GM18870 (cell line): ENCODE measurements at regions not wholly inside any gene's neighbourhood (a gene's known extent, or its start where the extent isn't known, plus 50 kb on each side); places are given as distances from the start of the nearest gene placed in this dataset.
"Not testable (repeated sequence)": the region's sequence is repeated elsewhere in the genome, so short reads cannot be mapped to it uniquely, and the experiment has no call there.

Experiments used
- ATAC-seq: cut with Tn5 transposase; IDR thresholded peaks from one replicate; pipeline ENCODE4 v1.9.1; 2021; ENCODE audit warnings: moderate library complexity; ENCODE audit not compliant: unreplicated experiment

DNA sequence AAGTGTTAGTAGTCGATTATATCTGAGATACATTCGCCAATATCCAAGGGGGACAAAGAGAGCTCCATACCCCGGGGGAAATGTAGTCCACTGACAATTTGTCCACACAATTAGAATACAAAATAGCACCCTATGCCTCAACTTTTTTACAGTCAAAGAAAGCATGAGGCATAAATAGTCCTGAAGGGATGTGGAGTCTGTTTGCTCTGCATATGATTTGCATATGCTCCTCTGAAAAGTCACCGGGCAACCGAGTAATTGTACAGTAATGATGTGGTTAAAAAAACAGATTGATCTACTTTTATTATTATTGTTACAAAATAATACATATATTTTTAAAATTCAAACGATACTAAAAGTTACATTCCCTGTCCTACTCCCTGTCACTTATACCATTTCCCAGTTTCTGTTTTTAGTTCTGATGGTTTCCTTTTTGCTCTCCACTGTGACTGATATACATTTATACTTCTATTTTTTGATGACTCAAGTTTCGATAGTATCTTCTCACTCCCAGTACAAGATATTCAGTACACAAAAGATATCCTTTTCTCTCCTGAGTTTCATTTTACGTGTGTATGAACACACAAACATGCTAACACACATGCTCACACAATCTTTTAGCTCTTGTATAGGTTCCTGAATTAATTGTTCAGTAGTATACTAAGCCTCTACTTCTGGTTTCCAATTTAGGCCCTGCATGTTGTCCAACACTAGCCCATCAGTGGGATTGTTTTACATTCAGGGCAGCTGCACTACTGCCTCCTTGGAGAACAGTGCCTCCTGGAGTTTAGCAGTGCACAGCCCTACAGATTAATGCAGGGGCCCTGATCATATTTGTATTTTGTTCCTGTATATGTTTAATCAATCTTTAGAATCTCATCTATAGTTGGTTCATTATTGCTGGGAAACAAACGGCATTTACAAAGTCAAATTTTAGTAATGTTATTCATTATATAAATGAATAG lies 130.9 kb downstream of the TES start:
- ATAC-seq = no peak

DNA sequence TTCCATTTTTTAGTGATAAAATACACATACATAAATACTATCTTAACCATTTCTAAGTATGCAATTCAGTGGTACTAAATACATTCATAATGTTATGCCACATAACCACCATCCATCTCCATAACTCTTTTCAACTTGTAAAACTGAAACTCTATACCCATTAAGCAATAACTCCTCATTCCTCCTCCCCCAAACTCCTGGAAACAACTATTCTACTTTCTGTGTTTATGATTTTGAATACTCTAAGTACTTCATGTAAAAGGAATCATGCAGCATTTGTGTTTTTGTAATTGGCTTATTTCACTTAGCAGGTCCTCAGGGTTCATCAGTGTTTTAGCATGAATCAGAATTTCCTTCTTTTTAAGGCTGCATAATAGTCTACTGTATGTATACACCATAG lies 131.8 kb downstream of the TES start:
- ATAC-seq = no peak

DNA sequence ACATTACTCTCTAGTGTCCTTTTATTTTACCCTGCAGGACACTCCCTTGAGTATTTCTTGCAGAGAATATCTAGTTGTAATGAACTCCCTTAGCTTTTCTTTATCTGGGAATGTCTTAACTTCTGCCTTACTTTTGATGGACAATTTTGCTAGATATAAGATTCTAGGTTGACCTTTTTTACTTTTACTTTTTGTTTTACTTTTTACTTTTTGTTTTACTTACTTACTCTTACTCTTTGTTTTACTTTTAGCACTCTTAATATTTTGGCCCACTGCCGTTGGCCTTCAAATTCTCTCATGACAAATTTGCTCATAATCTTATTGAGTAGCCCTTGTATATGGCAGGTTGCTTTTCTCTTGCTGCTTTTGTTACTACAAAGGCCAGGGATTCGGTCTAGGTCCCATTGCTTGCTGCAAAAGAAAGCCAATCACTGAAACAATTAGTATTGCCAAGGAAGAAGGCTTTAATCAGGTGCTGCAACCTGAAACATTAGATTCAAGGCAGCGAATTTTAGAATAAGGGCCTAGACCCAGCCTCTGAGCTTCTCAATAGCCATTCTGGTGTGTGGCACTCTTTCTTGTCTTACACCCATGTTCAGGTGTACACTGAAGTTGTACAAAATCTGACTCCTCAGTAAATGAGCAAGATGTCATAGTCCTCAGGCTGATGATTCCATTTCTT lies 137.0 kb downstream of the TES start:
- ATAC-seq = no peak

DNA sequence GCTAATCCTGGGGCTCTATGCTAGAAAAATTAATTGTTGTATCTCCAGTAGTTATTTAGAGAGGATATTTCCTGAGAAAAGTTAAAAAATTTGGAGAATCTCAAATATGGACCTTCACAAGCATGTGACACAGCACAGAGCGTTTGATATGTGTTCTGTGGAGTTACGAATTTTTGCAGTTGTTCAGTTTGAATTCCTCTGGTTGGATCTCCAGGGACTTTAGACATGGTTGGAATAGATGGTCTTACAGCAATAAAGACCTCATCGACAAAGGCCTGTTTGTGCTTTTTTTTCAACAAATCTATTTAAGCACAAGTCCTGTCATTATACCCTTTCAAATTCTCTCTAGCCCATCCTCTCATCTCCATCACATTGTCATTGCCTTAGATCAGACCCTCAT lies 138.0 kb downstream of the TES start:
- no peak for ATAC-seq

DNA sequence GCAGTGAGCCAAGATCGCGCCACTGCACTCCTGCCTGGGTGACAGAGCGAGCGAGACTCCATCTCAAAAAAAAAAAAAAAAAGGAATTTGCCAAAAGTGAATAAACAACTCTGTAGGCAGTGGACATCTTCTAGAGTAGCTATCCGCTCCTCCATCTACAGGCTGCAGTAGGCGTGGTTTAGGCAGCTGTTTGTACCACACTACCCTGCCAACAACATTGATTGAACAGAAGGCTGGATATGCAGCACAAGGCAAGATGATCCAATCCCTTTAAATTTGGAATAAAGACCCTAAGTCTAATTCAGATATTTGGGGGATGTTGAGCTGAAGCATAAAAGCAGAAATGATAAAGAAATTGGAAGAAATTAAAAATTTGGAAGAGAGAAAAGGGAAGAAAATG lies 141.6 kb downstream of the TES start:
- no peak for ATAC-seq

DNA sequence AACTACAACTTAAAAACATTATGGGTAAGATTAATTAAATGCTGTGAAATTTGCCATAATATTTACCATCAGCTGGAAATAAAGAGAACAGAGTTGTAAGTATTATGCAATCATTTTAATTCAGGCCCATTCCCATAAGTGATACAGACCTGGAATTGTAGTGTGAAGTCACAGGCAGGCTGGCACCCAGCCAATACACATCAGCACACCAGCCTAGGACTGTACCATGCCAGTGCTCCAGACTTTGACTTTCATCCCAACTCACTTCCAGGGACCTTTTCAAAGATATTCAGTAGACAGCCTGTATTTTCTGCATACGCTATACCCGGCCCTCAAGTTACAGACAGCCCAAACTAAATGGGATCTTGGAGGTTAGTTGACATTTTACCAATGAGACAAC lies 143.3 kb downstream of the TES start:
- no peak for ATAC-seq

DNA sequence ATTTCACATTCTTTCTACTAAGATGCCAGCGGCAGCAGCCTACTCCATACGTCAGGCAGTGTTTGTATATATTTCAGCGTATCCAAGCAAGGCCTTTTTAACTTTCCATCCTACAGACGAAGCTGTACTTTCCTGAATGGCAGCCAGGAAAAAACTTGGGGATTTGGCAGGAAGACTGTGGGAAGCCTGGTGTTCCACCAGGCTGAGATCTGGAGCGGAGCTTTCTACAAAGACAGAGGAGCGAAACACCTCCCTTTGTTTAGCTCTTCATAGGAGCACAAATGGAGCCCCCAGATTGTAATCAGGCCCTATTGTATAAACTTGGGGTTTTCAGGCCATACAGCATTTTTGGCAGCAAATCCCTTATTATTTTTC lies 143.8 kb downstream of the TES start:
- ATAC-seq = no peak

DNA sequence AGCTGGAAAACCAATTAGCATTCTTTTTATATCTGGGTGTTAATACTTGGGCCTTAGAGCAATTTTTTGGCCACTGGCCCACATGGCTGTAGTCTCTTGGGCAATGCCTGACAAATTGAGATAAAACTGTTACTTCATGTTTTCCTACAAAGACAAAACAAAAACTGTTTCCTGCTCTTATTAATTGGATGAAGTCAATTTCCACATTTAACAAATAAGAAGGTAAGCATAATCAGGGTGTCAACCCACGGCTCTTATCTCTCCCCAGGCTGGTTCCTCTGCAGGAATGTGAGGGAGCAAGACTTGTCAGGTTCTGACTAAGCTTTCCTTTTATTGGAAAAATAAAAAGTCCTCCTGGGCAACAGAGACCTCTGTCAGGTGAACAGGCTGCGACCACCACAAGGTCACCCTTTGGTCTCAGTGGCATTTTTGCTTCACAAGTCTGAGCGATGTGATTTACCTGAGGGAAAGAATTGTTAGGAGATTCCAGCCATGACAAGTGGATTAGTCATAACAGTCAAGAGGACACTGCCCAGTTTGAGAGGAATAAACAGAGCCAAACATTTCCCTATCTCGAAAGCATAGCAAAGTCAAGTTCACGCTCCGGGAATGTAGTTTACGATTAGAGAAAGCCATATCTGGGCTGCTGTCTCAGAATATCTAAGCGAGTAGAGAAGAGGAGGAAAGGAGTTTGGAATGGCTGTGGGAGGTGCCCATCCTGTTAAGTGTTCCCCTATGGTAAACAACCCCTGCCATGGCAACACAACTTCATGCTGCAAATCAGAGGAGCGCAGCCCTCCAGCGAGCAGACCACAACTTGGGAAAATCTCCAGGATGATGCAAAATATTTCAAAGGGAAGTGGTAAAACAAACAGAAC lies 144.4 kb downstream of the TES start:
- no peak for ATAC-seq

DNA sequence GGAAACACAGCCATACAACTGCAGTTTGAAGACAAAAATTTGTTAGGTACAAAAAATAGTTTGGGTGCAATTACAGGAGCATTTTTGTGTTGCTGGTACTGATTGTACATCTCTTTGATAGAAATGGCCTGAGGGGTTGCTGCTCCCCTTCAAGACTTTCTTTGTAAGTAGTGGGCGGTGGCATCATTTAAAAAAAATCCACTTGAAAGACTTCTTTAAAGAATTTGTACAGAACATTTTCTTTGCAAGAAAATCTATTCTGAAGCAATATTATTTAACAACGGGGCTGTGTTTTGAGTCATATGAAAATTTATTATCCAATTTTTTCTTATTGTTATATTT lies 144.1 kb upstream of the CAV2 start:
- ATAC-seq = no peak

DNA sequence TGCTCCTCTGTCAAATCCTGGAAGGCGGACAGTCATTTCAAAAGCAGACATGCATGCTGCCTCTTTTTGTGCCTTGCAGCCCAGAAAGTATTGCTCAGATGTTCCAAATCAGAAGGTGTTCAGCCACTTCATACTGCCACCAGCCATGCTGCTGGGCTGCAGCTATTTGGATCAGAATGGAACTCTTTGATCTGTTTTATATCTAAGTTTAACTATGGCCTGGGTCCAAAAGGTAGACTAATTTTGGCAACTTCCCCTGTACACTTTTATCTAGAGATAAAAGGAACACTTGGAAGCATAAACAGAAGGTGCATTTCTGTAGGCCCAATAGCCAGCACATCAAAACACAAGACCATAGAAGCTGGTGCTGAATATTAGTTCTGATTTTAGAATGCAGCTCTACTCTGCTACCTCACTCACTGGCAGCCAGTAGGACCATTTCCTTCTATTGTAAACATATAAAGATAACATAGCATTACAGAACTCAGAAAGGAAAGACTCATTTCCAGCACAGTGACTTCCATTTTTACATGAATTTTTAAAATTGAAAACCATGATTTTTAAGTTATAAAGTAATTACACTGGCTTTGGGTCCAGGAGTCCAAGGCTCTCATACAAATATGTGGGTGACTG lies 143.1 kb upstream of the CAV2 start:
- ATAC-seq = no peak

DNA sequence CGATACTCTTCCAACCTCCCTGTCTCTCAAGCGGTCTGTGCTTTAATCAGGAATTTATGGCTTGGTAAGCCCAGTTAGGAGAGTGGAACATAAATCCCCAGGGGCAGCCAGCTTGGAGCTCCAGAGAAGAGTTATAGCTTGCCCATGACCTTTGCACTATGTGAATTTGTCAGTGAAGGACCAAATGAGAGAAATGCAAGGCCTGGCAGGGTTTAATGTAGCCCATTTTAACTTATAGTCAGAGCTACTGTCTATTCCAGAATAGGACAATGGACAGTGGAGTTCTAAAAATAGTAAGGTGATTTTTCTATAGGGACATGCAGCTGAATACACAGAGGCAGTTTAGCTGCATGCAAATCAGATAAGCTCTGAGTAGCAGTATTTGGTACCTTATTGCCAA lies 142.6 kb upstream of the CAV2 start:
- no peak for ATAC-seq

DNA sequence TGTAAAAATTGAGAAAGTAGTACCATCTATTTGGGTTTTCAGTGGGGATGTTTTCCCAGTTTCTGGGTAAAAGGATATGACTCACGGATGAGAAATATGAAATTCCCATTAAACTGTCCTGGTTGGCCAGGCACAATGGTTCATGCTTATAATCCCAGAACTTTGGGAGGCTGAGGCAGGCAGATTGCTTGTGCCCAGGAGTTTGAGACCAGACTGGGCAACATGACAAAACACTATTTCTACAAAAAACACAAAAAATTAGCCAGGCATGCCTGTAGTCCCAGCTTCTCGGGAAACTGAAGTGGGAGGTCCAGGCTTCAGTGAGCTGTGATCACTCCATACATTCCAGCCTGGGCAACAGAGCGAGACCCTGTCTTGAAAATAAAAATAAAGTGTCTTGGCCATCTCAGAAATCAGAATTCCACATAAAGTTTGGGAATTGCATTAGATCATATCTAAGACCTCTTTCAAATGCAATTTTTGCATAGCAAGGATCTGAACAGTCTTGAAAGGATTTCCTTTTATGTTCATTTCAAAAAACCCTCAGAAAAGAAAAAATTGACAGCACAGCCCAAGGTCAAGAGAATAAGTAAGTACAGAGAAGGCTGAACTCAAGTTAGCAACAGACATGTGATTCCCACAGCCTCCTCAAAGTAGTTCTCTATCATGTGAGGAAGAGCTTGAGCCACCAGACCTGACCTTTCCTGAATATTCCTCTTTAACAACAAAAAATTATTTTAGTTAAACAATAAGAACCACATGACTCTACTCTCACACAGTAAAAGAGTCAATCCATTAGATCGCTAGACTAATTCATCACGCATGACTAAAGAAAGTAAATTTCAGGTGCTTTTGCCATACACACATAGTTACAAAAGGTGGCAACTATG lies 141.5 kb upstream of the CAV2 start:
- ATAC-seq = no peak

DNA sequence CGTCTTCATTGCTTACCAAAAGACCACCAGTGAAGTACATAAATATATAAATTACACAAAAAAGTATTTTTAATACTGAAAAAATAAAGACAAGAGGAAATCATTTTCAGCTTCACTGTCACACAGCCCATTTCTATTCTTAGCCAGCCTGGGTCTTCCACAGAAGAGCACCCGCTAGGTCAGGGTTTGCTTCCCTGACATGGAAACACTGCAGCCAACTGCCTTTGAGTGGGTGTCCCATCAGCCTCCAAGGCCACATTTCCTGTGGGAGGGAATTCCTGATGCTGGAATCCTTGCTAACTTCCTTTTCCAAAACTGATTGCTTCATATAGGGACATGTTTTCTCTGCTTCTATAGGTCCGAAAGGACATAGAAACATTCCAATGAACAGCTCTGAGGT lies 137.8 kb upstream of the CAV2 start:
- no peak for ATAC-seq

DNA sequence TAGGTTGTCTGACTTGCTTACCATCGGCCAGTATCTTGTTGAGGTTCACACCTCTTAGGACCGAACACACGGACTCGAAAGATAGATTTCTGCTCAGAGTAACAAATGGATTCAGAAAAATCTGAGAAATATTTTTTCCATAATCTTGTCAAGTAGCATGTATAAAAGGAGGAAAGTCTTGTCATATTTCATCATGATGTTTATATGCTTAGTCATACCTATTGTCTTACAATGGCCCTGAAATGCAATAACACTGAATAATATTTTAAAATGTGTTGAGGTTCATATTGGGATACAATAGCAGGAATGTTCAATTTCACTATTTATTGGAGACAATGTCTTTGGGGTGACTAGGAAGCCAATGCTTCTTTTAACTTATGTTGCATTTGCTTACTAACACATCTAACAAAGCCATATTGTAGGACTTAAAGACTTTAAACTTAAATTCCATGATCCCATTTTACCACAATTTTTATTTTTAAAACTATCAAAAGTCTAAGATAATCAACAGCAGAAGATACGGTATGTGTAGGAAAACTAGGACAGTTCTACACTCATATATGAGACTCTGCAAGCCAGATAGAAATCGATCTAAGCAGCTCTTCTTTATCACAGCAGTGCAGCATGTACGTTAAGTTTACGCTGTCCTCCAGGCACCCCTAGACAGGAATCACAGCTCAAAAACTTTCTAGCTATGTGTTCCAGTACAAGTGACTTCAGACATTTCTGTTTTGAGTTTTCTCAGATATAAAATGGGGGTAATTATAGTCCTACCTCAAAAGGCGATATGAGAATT lies 135.7 kb upstream of the CAV2 start:
- ATAC-seq = no peak

DNA sequence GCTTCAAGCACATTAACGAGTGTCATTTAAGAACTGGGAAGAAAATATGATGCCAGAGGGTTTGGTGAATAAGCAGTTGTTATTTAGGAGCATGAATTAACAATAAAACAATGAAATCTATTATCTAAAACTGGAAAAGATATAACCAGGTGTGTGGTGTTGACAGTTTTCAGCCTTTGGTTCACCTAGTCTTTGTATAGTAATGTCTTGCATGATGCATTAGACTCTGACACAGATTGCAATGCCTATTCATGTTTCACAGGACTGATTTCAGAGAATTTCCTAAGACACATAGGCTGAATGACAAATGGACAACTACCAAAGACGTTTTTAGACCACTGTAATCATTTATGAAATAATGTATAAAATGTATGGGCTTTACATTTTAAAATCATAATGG lies 135.1 kb upstream of the CAV2 start:
- ATAC-seq = no peak

DNA sequence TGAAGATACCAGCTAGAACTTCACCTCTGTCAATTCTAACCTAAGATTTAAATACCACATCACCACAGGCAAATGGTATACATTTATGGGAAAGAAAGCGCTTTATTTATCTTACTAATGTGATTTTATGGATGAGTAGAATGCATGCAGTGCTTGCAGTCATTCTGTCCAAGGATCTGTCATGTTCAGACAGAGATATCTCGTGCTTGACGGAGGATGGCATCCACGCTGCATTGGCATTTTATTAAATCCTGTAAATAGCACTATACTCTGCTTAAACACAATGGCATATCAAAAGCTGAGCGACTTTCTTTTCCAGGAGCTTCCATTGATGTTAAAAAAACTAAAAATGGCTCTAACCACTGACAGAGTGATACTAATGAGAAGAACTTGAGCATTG lies 133.7 kb upstream of the CAV2 start:
- no peak for ATAC-seq

DNA sequence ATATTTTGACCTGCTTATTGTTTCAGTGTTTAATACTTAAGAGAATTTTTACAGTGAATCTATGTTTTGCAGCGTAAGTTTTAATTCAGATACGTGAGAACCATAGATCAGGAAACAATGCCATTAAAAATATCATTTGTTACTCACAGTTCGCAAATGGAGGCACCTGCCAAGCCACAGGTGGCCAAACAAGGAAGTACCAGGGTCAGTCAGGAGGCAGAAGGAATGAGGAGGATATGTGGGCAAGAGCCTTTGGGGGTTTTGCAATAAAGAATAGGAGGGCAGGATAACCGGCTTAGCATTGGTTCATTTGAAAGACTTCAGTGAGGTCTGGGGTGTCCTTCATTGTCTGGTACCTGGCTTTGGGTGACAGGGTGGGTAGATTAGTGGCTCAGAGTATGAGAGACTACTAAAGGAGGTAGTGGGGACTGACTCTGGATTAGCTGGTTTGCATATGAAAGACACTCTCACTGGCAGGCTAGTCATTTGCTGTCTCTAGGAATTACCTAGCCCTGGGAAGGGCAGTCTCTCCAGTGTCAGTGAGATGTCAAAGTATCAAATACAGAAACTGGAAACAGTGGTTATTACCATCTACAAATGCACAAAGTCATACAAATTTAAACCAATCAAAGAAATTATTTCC lies 132.2 kb upstream of the CAV2 start:
- no peak for ATAC-seq

DNA sequence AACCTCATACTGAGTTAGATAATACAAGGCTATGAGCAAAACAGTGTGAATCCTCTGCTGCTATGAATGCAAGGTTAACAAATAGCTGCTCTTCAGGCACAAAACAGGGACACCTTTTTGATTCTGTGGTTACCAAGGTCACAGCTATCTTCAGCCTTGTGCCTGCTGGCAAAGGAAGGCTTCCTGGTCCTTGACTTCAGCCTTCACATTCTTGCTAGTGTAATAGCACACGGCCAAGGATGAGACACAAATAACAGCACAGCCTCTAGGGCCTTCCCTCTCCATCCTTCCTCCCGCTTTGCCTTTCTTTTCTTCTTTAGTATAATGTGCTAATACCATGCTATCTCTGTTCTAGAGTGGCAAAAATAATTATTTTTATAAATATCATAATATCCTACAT lies 130.6 kb upstream of the CAV2 start:
- no peak for ATAC-seq

DNA sequence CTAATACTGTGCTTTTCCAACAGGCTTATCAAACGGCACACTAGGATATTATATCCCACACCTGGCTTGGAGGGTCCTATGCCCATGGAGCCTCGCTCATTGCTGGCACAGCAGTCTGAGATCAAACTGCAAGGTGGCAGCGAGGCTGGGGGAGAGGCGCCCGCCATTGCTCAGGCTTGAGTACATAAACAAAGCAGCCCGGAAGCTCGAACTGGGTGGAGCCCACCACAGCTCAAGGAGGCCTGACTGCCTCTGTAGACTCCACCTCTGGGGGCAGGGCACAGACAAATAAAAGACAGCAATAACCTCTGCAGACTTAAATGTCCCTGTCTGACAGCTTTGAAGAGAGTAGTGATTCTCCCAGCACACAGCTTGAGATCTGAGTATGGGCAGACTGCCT lies 128.0 kb upstream of the CAV2 start:
- not testable (repeated sequence) for ATAC-seq
